WTC11 (cell line): ENCODE measurements at regions not wholly inside any gene's neighbourhood (a gene's known extent, or its start where the extent isn't known, plus 50 kb on each side); places are given as distances from the start of the nearest gene placed in this dataset.
"Not testable (repeated sequence)": the region's sequence is repeated elsewhere in the genome, so short reads cannot be mapped to it uniquely, and the experiment has no call there.

Experiments
- ATAC-seq: fragments of 200-7000 bp; cut with Tn5 transposase; 2 replicates; pipeline ENCODE4 v1.10.0; 2021; ENCODE audit warnings: mild to moderate bottlenecking, moderate library complexity
- CTCF ChIA-PET: fragments of 300-600 bp; sonication (Branson Sonifier 250); formaldehyde crosslinking; loops from one replicate; lab custom pipeline; 2021; ENCODE audit warnings: antibody characterized with exemption; lab: Charles Lee
- POLR2A ChIA-PET: fragments of 350-600 bp; sonication (Branson Sonifier 250); formaldehyde crosslinking; loops from one replicate; lab custom pipeline; 2021; ENCODE audit warnings: antibody characterized with exemption; lab: Charles Lee
- DNase-seq: peaks from one replicate; pipeline ENCODE4 v3.0.0; 2021; ENCODE audit warnings: low spot score
- H3K27ac Mint-ChIP-seq: 2 replicates; pipeline ENCODE4 v1.8.0; 2021; ENCODE audit warnings: mixed read lengths
- H3K27me3 Mint-ChIP-seq: 2 replicates; pipeline ENCODE4 v1.8.0; 2021; ENCODE audit warnings: low read depth, mild to moderate bottlenecking, moderate library complexity, mixed read lengths
- H3K36me3 Mint-ChIP-seq: 2 replicates; pipeline ENCODE4 v1.8.0; 2021; ENCODE audit warnings: mixed read lengths
- H3K4me1 Mint-ChIP-seq: 2 replicates; pipeline ENCODE4 v1.8.0; 2022; ENCODE audit warnings: mixed read lengths
- H3K4me3 Mint-ChIP-seq: 2 replicates; pipeline ENCODE4 v1.8.0; 2021; ENCODE audit warnings: mild to moderate bottlenecking, moderate library complexity, mixed read lengths
- H3K9me3 Mint-ChIP-seq: 2 replicates; pipeline ENCODE4 v1.8.0; 2021; ENCODE audit warnings: mixed read lengths
- AR ChIP-seq: fragments of 250-450 bp; sonication (Bioruptor Pico); IDR thresholded peaks from 2 replicates; pipeline ENCODE4 v1.9.0; 2021; ENCODE audit warnings: mild to moderate bottlenecking
- ATF1 ChIP-seq: sonication (generic); formaldehyde crosslinking; IDR thresholded peaks from 2 replicates; pipeline ENCODE4 v1.8.1; 2023; ENCODE audit warnings: mild to moderate bottlenecking, moderate library complexity, missing genetic modification reagents
- CDX4 ChIP-seq: fragments of 250-450 bp; sonication (Bioruptor Pico); IDR thresholded peaks from 2 replicates; pipeline ENCODE4 v1.9.0; 2021; ENCODE audit warnings: moderate library complexity, mild to moderate bottlenecking, inconsistent platforms, borderline replicate concordance
- E2F4 ChIP-seq: sonication (generic); formaldehyde crosslinking; IDR thresholded peaks from 2 replicates; pipeline ENCODE4 v1.8.1; 2022; ENCODE audit warnings: low read depth, mild to moderate bottlenecking, moderate library complexity, missing genetic modification reagents, borderline replicate concordance
- FOXJ3 ChIP-seq: sonication (generic); formaldehyde crosslinking; IDR thresholded peaks from 2 replicates; pipeline ENCODE4 v1.9.0; 2021; ENCODE audit warnings: missing genetic modification reagents, mild to moderate bottlenecking, borderline replicate concordance
- IRF1 ChIP-seq: sonication (generic); formaldehyde crosslinking; IDR thresholded peaks from 2 replicates; pipeline ENCODE4 v1.8.0; 2023; ENCODE audit warnings: missing genetic modification reagents
- JAZF1 ChIP-seq: fragments of 250-450 bp; sonication (Bioruptor Pico); IDR thresholded peaks from 2 replicates; pipeline ENCODE4 v1.9.0; 2021; ENCODE audit warnings: moderate library complexity, mild to moderate bottlenecking, inconsistent platforms
- MYBL2 ChIP-seq: sonication (generic); formaldehyde crosslinking; IDR thresholded peaks from 2 replicates; pipeline ENCODE4 v1.8.1; 2023; ENCODE audit warnings: mild to moderate bottlenecking, moderate library complexity, missing genetic modification reagents
- NFYB ChIP-seq: sonication (generic); formaldehyde crosslinking; conservative IDR thresholded peaks from 2 replicates; pipeline ENCODE4 v1.8.0; 2022; ENCODE audit warnings: low read depth, missing genetic modification reagents
- OVOL2 ChIP-seq: fragments of 250-450 bp; sonication (Bioruptor Pico); IDR thresholded peaks from 2 replicates; pipeline ENCODE4 v1.9.0; 2021; ENCODE audit warnings: mild to moderate bottlenecking, borderline replicate concordance
- PRRX2 ChIP-seq: fragments of 250-450 bp; sonication (Bioruptor Pico); IDR thresholded peaks from 2 replicates; pipeline ENCODE4 v1.8.0; 2021; ENCODE audit warnings: mild to moderate bottlenecking
- RELA ChIP-seq: sonication (generic); formaldehyde crosslinking; IDR thresholded peaks from 2 replicates; pipeline ENCODE4 v1.8.1; 2022; ENCODE audit warnings: missing genetic modification reagents, mild to moderate bottlenecking, borderline replicate concordance
- SMAD3 ChIP-seq: sonication (generic); formaldehyde crosslinking; IDR thresholded peaks from 2 replicates; pipeline ENCODE4 v1.8.0; 2022; ENCODE audit warnings: missing genetic modification reagents, mild to moderate bottlenecking, borderline replicate concordance
- TEAD1 ChIP-seq: sonication (generic); formaldehyde crosslinking; IDR thresholded peaks from 2 replicates; pipeline ENCODE4 v1.8.0; 2022; ENCODE audit warnings: mild to moderate bottlenecking, missing genetic modification reagents
- ZNF263 ChIP-seq: sonication (generic); formaldehyde crosslinking; IDR thresholded peaks from 2 replicates; pipeline ENCODE4 v1.8.1; 2022; ENCODE audit warnings: low read depth, mild to moderate bottlenecking, moderate library complexity, missing genetic modification reagents
- ZNF317 ChIP-seq: sonication (generic); formaldehyde crosslinking; IDR thresholded peaks from 2 replicates; pipeline ENCODE4 v1.8.1; 2023; ENCODE audit warnings: low read depth, mild to moderate bottlenecking, moderate library complexity, missing genetic modification reagents, borderline replicate concordance
- ZNF532 ChIP-seq: fragments of 250-450 bp; sonication (Bioruptor Pico); IDR thresholded peaks from 2 replicates; pipeline ENCODE4 v1.9.0; 2021; ENCODE audit warnings: mild to moderate bottlenecking, borderline replicate concordance
- ZNF671 ChIP-seq: fragments of 250-450 bp; sonication (Bioruptor Pico); IDR thresholded peaks from 2 replicates; pipeline ENCODE4 v1.8.0; 2021; ENCODE audit warnings: mild to moderate bottlenecking

GRCh38 chr1:22336274-22336673 lies 115.4 kb upstream of the ZBTB40 start:
- H3K4me1 Mint-ChIP-seq, H3K27me3 Mint-ChIP-seq, ATAC-seq, DNase-seq, H3K4me3 Mint-ChIP-seq, H3K36me3 Mint-ChIP-seq, H3K9me3 Mint-ChIP-seq, CTCF ChIA-PET, H3K27ac Mint-ChIP-seq, POLR2A ChIA-PET: not testable (repeated sequence)

GRCh38 chr1:22336696-22337545 lies 114.7 kb upstream of the ZBTB40 start:
- H3K9me3 Mint-ChIP-seq, H3K27me3 Mint-ChIP-seq, H3K4me3 Mint-ChIP-seq, H3K27ac Mint-ChIP-seq, H3K4me1 Mint-ChIP-seq, DNase-seq, ATAC-seq, CTCF ChIA-PET, POLR2A ChIA-PET, H3K36me3 Mint-ChIP-seq: not testable (repeated sequence)

- TF ChIP-seq JAZF1 (no peak), CDX4 (CRISPR knock-in tag) (no peak), ZNF671 (CRISPR knock-in tag) (no peak), E2F4 (CRISPR knock-in tag) (no peak), ZNF317 (CRISPR knock-in tag) (no peak), RELA (CRISPR knock-in tag) (no peak)
- ATAC-seq (no peak), DNase-seq (no peak)
- H3K27me3 Mint-ChIP-seq: peaks cover 2% of the 10 kb centered on the region; the same call in 1 of the 2 replicates
- no peak overlapping the region for H3K4me3 Mint-ChIP-seq
- peaks cover 11% of the 10 kb centered on the region for H3K4me1 Mint-ChIP-seq
- POLR2A ChIA-PET: no interaction called here
- no peaks in the 10 kb centered on the region; the same call in 1 of the 2 replicates for H3K9me3 Mint-ChIP-seq
- H3K36me3 Mint-ChIP-seq: no peaks in the 10 kb centered on the region
- no peak overlapping the region for H3K27ac Mint-ChIP-seq
- CTCF ChIA-PET: no interaction called here
These were observed 113.4 kb upstream of the ZBTB40 start for GRCh38 chr1:22338071-22338765.

GRCh38 chr1:22339237-22339636 lies 112.4 kb upstream of the ZBTB40 start:
- Mint-ChIP-seq H3K36me3 (no peaks in the 10 kb centered on the region), H3K4me3 (no peak overlapping the region), H3K4me1 (peaks cover 15% of the 10 kb centered on the region), H3K9me3 (no peaks in the 10 kb centered on the region), H3K27me3 (peaks cover 4% of the 10 kb centered on the region; the same call in 1 of the 2 replicates), H3K27ac (no peak overlapping the region)
- DNase-seq: no peak
- POLR2A ChIA-PET: no interaction called here
- ATAC-seq: no peak
- CTCF ChIA-PET: no interaction called here
- TF ChIP-seq PRRX2 (CRISPR knock-in tag) (no peak), SMAD3 (no peak), ZNF263 (CRISPR knock-in tag) (no peak), MYBL2 (CRISPR knock-in tag) (no peak), NFYB (CRISPR knock-in tag) (no peak), AR (CRISPR knock-in tag) (no peak), ATF1 (no peak), ZNF532 (CRISPR knock-in tag) (no peak), FOXJ3 (no peak), TEAD1 (CRISPR knock-in tag) (no peak), OVOL2 (CRISPR knock-in tag) (no peak), IRF1 (CRISPR knock-in tag) (no peak)
